CD4-positive, alpha-beta memory T cell (primary cell): ENCODE measurements at regions not wholly inside any gene's neighbourhood (a gene's known extent, or its start where the extent isn't known, plus 50 kb on each side); places are given as distances from the start of the nearest gene placed in this dataset.

Source experiments
- CTCF ChIA-PET: fragments of 350-600 bp; sonication (Branson Sonifier 250); formaldehyde crosslinking; loops from one replicate; lab custom pipeline; 2021; ENCODE audit warnings: inconsistent platforms; ENCODE audit not compliant: partially characterized antibody; lab: Charles Lee
- POLR2A ChIA-PET: fragments of 350-600 bp; sonication (Branson Sonifier 250); formaldehyde crosslinking; loops from one replicate; lab custom pipeline; 2021; ENCODE audit not compliant: partially characterized antibody; lab: Charles Lee
- DNase-seq, 5 donors: peaks; one replicate each; pipeline versions ENCODE4 v3.0.0 to v3.0.0-alpha.2; 2020 to 2022; ENCODE audit warnings: mixed read lengths in 1 of 5
- H3K27ac ChIP-seq: one replicate; pipeline ENCODE4 v1.7.0; 2013; ENCODE audit warnings: low read depth, low read length
- H3K27me3 ChIP-seq: 2 replicates; pipeline ENCODE4 v1.7.0; 2013; ENCODE audit warnings: mild to moderate bottlenecking, low read length, moderate library complexity; ENCODE audit not compliant: insufficient read depth
- H3K36me3 ChIP-seq: 2 replicates; pipeline ENCODE4 v1.7.0; 2013; ENCODE audit warnings: mild to moderate bottlenecking, low read length, moderate library complexity; ENCODE audit not compliant: insufficient read depth
- H3K4me1 ChIP-seq: 2 replicates; pipeline ENCODE4 v1.7.0; 2013; ENCODE audit warnings: mild to moderate bottlenecking, low read length, moderate library complexity; ENCODE audit not compliant: insufficient read depth
- H3K4me3 ChIP-seq, 2 donors: one replicate each; pipeline ENCODE4 v1.7.0; 2013; ENCODE audit warnings: low read length in 2 of 2, mild to moderate bottlenecking in 1 of 2
- H3K9me3 ChIP-seq, 2 donors: one replicate each; pipeline ENCODE4 v1.7.0; 2013; ENCODE audit warnings: low read length in 2 of 2, control low read depth in 1 of 2; ENCODE audit not compliant: control insufficient read depth in 1 of 2
- H3K27ac Mint-ChIP-seq, 7 donors: one replicate each; pipeline ENCODE4 v1.8.0; 2020 to 2021; ENCODE audit warnings: mixed read lengths in 7 of 7, mild to moderate bottlenecking in 6 of 7, inconsistent platforms in 3 of 7, moderate library complexity in 3 of 7
- H3K27me3 Mint-ChIP-seq, 2 donors: one replicate each; pipeline ENCODE4 v1.8.0; 2020 to 2021; ENCODE audit warnings: mixed read lengths in 2 of 2
- H3K36me3 Mint-ChIP-seq, 2 donors: one replicate each; pipeline ENCODE4 v1.8.0; 2020 to 2021; ENCODE audit warnings: mixed read lengths in 2 of 2, inconsistent platforms in 1 of 2, mild to moderate bottlenecking in 1 of 2
- H3K4me1 Mint-ChIP-seq, 4 donors: one replicate each; pipeline ENCODE4 v1.8.0; 2020 to 2021; ENCODE audit warnings: mixed read lengths in 4 of 4, mild to moderate bottlenecking in 1 of 4
- H3K4me3 Mint-ChIP-seq, 8 donors: one replicate each; pipeline ENCODE4 v1.8.0; 2020 to 2021; ENCODE audit warnings: mixed read lengths in 8 of 8, mild to moderate bottlenecking in 7 of 8, moderate library complexity in 6 of 8, inconsistent platforms in 3 of 8
- H3K9me3 Mint-ChIP-seq, 8 donors: one replicate each; pipeline ENCODE4 v1.8.0; 2020 to 2021; ENCODE audit warnings: mixed read lengths in 8 of 8, mild to moderate bottlenecking in 5 of 8, inconsistent platforms in 3 of 8, moderate library complexity in 1 of 8
- intact Hi-C: fragments of 100-400 bp; cut with micrococcal nuclease; formaldehyde crosslinking; loops from one replicate; pipeline ENCODE4 v1.15.1; 2023

DNA sequence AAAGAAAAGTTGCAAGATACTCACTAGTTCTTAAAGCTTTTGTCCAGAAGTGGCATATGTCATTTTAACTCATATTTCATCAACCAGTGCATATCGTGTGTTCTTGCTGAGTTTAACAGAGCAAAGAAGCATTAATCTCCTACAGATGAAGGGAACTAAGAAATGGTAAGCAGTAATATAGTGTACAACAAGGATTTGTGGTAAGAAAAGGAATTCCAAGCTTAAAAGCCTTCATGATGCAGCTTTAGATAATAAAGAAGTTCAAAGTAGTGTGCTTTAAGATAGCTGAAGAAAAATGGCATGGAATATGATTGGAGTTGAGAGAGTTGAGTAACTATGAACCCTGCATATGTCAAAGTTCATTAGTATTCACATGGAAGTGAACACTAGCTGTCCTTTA, 649.8 kb upstream of the FSHR start:
- Histone ChIP-seq H3K36me3 (no peaks in the 10 kb centered on the region), H3K27ac (no peak overlapping the region), H3K4me3 (no peak overlapping the region), H3K9me3 (no peaks in the 10 kb centered on the region), H3K27me3 (no peaks in the 10 kb centered on the region), H3K4me1 (no peaks in the 10 kb centered on the region)
- Mint-ChIP-seq H3K27ac (no peak overlapping the region), H3K4me1 (no peaks in the 10 kb centered on the region), H3K9me3 (peaks cover 0 to 27% (median 8%) of the 10 kb centered on the region in 8 donors), H3K36me3 (peaks cover 0 to 2% of the 10 kb centered on the region in 2 donors), H3K27me3 (no peaks in the 10 kb centered on the region), H3K4me3 (no peak overlapping the region)
- CTCF ChIA-PET: interaction anchor here (1.1 kb wide), 1 partner anchor 90 kb away, joined by 3 read pairs; no protein-coding TSS in a partner anchor
- intact Hi-C loops: no loop called here
- DNase-seq: no peak
- POLR2A ChIA-PET: no interaction called here

DNA sequence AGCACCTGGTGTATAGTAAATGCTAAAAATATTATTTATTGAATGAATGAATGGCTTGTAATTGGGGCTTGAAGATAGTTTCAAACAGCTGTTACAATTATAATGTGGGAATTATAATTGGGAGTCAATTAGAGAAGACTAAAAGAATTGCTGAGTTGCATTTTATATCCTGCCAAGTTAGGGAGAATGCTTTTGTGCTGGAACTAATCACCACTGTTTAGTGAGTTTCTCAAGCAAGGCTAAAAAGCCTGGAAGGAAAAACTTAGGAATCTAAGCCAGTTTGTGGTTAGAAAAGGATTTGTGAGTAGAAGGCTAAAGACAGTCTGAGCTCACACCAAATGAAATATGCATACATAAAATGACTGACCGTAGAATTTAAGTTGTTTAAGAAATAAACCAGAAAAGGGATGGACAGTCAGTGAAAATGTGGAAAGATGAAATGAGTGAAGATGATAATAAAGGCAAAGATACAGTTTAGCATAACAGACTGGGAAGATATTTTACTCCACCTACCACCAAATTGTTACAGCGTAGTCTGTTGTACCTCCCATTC, 647.7 kb upstream of the FSHR start:
- no peaks in the 10 kb centered on the region for H3K4me1 Mint-ChIP-seq
- no peak for DNase-seq
- H3K27me3 Mint-ChIP-seq: no peaks in the 10 kb centered on the region
- peaks cover 4 to 25% (median 10%) of the 10 kb centered on the region in 8 donors for H3K9me3 Mint-ChIP-seq
- ChIA-PET CTCF (no interaction called here), POLR2A (no interaction called here)
- Histone ChIP-seq H3K9me3 (no peaks in the 10 kb centered on the region), H3K27me3 (no peaks in the 10 kb centered on the region), H3K4me1 (no peaks in the 10 kb centered on the region), H3K27ac (no peak overlapping the region), H3K36me3 (no peaks in the 10 kb centered on the region), H3K4me3 (no peak overlapping the region)
- peaks cover 0 to 2% of the 10 kb centered on the region in 2 donors for H3K36me3 Mint-ChIP-seq
- intact Hi-C loops: no loop called here
- H3K27ac Mint-ChIP-seq: no peak overlapping the region
- no peak overlapping the region for H3K4me3 Mint-ChIP-seq

DNA sequence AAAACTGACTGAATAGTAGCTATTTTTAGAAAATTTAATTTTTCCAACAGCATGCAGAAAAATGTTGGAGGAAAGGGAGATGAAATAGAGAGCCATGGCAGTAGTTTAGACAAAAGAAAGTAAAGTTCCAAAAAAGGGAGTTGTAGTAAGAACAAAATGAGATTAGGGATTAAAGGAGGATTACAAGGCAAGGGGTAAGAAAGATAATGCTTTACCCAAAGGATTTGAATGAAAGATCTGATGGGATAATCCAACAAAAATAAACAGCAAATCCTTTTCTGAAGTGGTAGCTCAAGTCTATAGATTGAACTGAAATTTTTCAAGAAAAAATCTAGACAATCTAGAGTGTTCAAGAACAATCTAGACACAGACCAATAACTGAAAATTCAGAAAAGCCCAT, 644.3 kb upstream of the FSHR start:
- no peak overlapping the region for H3K4me3 Mint-ChIP-seq
- intact Hi-C loops: no loop called here

DNA sequence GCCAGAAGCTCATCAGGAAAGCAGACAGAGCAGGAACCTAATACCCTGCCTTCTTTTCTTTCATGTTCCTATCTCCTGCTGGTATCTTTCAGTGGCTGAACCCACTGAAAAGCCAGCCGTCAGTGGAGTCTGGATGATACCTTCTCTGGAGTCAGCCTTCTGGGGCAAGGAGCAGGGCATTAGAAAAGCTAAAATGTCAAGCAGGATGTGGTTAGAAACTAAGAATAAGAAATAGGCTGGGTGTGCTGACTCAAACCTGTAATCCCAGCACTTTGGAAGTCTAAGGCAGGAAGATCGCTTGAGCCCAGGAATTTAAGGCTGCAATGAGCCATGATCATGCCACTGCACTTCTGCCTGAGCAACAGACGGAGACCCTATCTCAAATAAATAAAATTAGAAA, 642.0 kb upstream of the FSHR start:
- no peak overlapping the region for H3K4me3 Mint-ChIP-seq
- H3K4me1 Mint-ChIP-seq: no peaks in the 10 kb centered on the region
- peaks cover 4 to 17% (median 10%) of the 10 kb centered on the region in 8 donors for H3K9me3 Mint-ChIP-seq
- H3K27me3 Mint-ChIP-seq: no peaks in the 10 kb centered on the region
- no peaks in the 10 kb centered on the region for H3K36me3 Mint-ChIP-seq
- Histone ChIP-seq H3K4me1 (no peaks in the 10 kb centered on the region), H3K4me3 (no peak overlapping the region), H3K36me3 (no peaks in the 10 kb centered on the region), H3K27me3 (no peaks in the 10 kb centered on the region), H3K9me3 (no peaks in the 10 kb centered on the region), H3K27ac (no peak overlapping the region)
- DNase-seq: no peak
- intact Hi-C loops: no loop called here
- no peak overlapping the region for H3K27ac Mint-ChIP-seq
- POLR2A ChIA-PET: no interaction called here
- CTCF ChIA-PET: no interaction called here

More for the DNA sequence above, 644.3 kb upstream of the FSHR start:
- ChIA-PET CTCF (no interaction called here), POLR2A (no interaction called here)
- Histone ChIP-seq H3K9me3 (no peaks in the 10 kb centered on the region), H3K27ac (no peak overlapping the region), H3K27me3 (no peaks in the 10 kb centered on the region), H3K4me1 (no peaks in the 10 kb centered on the region), H3K4me3 (no peak overlapping the region), H3K36me3 (no peaks in the 10 kb centered on the region)
- H3K27me3 Mint-ChIP-seq: no peaks in the 10 kb centered on the region
- no peak for DNase-seq
- H3K9me3 Mint-ChIP-seq: peaks cover 4 to 27% (median 14%) of the 10 kb centered on the region in 8 donors
- H3K4me1 Mint-ChIP-seq: no peaks in the 10 kb centered on the region
- H3K27ac Mint-ChIP-seq: no peak overlapping the region
- H3K36me3 Mint-ChIP-seq: peaks cover 0 to 2% of the 10 kb centered on the region in 2 donors

DNA sequence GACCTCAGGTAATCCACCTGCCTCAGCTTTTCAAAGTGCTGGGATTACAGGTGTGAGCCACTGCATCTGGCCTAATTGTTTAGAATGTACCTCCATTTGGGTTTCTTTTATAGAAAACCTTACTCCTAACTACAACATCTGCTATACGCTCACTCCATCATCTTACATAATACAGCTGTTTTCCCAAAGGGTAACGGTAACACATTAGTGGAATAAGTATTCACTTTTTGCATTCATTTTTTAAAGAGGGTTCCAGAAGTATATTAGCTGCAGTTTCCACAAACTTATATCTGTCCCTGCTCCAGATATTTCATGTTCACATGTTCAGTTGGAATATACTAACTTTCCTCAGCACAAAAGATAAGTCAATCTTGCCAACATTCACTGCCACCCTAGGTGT, 640.1 kb upstream of the FSHR start:
- no peak overlapping the region for H3K27ac ChIP-seq
- no peaks in the 10 kb centered on the region for H3K9me3 ChIP-seq
- H3K36me3 ChIP-seq: no peaks in the 10 kb centered on the region
- no peaks in the 10 kb centered on the region for H3K36me3 Mint-ChIP-seq
- no peak overlapping the region for H3K4me3 ChIP-seq
- no peak overlapping the region for H3K4me3 Mint-ChIP-seq
- no peak overlapping the region for H3K27ac Mint-ChIP-seq
- H3K27me3 ChIP-seq: no peaks in the 10 kb centered on the region
- DNase-seq: no peak
- POLR2A ChIA-PET: no interaction called here
- no peaks in the 10 kb centered on the region for H3K4me1 Mint-ChIP-seq
- CTCF ChIA-PET: no interaction called here
- H3K4me1 ChIP-seq: no peaks in the 10 kb centered on the region
- peaks cover 3 to 11% (median 8%) of the 10 kb centered on the region in 8 donors for H3K9me3 Mint-ChIP-seq
- H3K27me3 Mint-ChIP-seq: no peaks in the 10 kb centered on the region
- intact Hi-C loops: no loop called here

DNA sequence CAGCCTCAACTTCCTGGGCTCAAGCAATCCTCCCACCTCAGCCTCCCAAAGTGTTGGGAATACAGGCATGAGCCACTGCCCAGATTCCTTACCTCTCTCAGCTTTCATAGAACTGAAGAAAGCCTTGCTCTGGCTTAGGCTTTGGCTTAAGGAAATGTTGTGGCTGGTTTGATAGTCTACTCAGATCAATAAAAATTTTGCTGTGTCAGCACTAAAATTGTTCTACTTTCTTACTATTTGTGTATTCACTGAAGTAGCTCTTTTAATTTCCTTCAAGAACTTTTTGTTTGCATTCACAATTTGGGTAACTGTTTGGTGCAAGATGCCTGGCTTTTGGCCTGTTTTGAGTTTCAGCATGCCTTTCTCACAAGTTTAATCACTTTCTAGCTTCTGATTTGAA, 634.0 kb upstream of the FSHR start:
- CTCF ChIA-PET: no interaction called here
- Histone ChIP-seq H3K36me3 (no peaks in the 10 kb centered on the region), H3K9me3 (no peaks in the 10 kb centered on the region), H3K4me3 (no peak overlapping the region), H3K4me1 (no peaks in the 10 kb centered on the region), H3K27me3 (no peaks in the 10 kb centered on the region), H3K27ac (no peak overlapping the region)
- H3K27ac Mint-ChIP-seq: no peak overlapping the region
- no peak overlapping the region for H3K4me3 Mint-ChIP-seq
- intact Hi-C loops: no loop called here
- H3K27me3 Mint-ChIP-seq: no peaks in the 10 kb centered on the region
- peaks cover 0 to 12% (median 3%) of the 10 kb centered on the region in 8 donors for H3K9me3 Mint-ChIP-seq
- no peaks in the 10 kb centered on the region for H3K4me1 Mint-ChIP-seq
- H3K36me3 Mint-ChIP-seq: no peaks in the 10 kb centered on the region
- no peak for DNase-seq
- POLR2A ChIA-PET: no interaction called here

DNA sequence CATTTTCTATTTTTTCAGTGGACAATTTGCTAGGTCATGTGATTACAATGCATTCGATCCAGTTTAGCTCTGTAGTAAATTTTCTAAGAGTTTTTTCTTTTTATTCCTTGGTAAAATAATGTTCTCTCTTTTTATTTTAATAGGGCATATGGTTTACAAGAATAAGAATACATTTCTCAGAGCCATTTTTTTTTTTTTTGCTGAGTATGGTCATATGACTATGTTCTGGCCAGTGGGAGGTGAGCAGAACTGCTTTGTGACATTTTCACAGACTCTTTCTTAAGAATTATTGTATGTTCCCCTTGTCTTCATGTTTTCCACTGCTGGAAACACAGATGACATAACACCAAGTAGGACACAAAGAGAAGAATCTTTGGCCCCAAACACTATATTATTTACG, 626.6 kb upstream of the FSHR start:
- DNase-seq: no peak
- no peak overlapping the region for H3K27ac Mint-ChIP-seq
- H3K9me3 ChIP-seq: no peaks in the 10 kb centered on the region
- H3K9me3 Mint-ChIP-seq: peaks cover 0 to 5% (median 0%) of the 10 kb centered on the region in 8 donors
- no peaks in the 10 kb centered on the region for H3K36me3 ChIP-seq
- intact Hi-C loops: no loop called here
- no peaks in the 10 kb centered on the region for H3K27me3 Mint-ChIP-seq
- H3K4me3 ChIP-seq: no peak overlapping the region
- ChIA-PET POLR2A (no interaction called here), CTCF (interaction anchor here (0.7 kb wide), 1 partner anchor 1577 kb away, joined by 3 read pairs; no protein-coding TSS in a partner anchor)
- no peaks in the 10 kb centered on the region for H3K4me1 Mint-ChIP-seq
- no peaks in the 10 kb centered on the region for H3K4me1 ChIP-seq
- no peaks in the 10 kb centered on the region for H3K27me3 ChIP-seq
- no peaks in the 10 kb centered on the region for H3K36me3 Mint-ChIP-seq
- no peak overlapping the region for H3K4me3 Mint-ChIP-seq
- H3K27ac ChIP-seq: no peak overlapping the region
